H9 (cell line): ENCODE measurements at regions not wholly inside any gene's neighbourhood (a gene's known extent, or its start where the extent isn't known, plus 50 kb on each side); places are given as distances from the start of the nearest gene placed in this dataset.

Experiments used
- DNase-seq: peaks from one replicate; pipeline ENCODE4 v3.0.0-alpha.2; 2017
- H2AFZ ChIP-seq: one replicate; pipeline ENCODE4 v1.6.1; 2013; ENCODE audit warnings: mild to moderate bottlenecking, low read length, control low read depth, moderate library complexity
- H2AK5ac ChIP-seq: 2 replicates; pipeline ENCODE4 v1.6.1; 2013; ENCODE audit warnings: low read length, control low read depth, mixed read lengths; ENCODE audit not compliant: insufficient read length
- H2BK120ac ChIP-seq: one replicate; pipeline ENCODE4 v1.6.1; 2013; ENCODE audit warnings: low read depth, mild to moderate bottlenecking, low read length, control low read depth, inconsistent platforms; ENCODE audit not compliant: poor library complexity, severe bottlenecking
- H2BK12ac ChIP-seq: 2 replicates; pipeline ENCODE4 v1.6.1; 2013; ENCODE audit warnings: low read length, control low read depth, mixed read lengths, low read depth; ENCODE audit not compliant: insufficient read length
- H2BK15ac ChIP-seq: 2 replicates; pipeline ENCODE4 v1.6.1; 2013; ENCODE audit warnings: low read depth, low read length, control low read depth
- H2BK20ac ChIP-seq: one replicate; pipeline ENCODE4 v1.6.1; 2013; ENCODE audit warnings: low read depth, mild to moderate bottlenecking, low read length, control low read depth, inconsistent platforms; ENCODE audit not compliant: poor library complexity, severe bottlenecking
- H2BK5ac ChIP-seq: 2 replicates; pipeline ENCODE4 v1.6.1; 2013; ENCODE audit warnings: low read length, control low read depth, mixed read lengths; ENCODE audit not compliant: insufficient read length
- H3K14ac ChIP-seq: 2 replicates; pipeline ENCODE4 v1.6.1; 2013; ENCODE audit warnings: low read length, control low read depth; ENCODE audit not compliant: insufficient read depth
- H3K18ac ChIP-seq: 2 replicates; pipeline ENCODE4 v1.6.1; 2013; ENCODE audit warnings: low read depth, mild to moderate bottlenecking, mixed read lengths, low read length, control low read depth; ENCODE audit not compliant: insufficient read length
- H3K23ac ChIP-seq: 2 replicates; pipeline ENCODE4 v1.6.1; 2013; ENCODE audit warnings: low read length, control low read depth, mixed read lengths, low read depth; ENCODE audit not compliant: insufficient read length
- H3K23me2 ChIP-seq: 2 replicates; pipeline ENCODE4 v1.6.1; 2013; ENCODE audit warnings: low read depth, mild to moderate bottlenecking, mixed read lengths, low read length, control low read depth; ENCODE audit not compliant: insufficient read length, poor library complexity, severe bottlenecking
- H3K27ac ChIP-seq: 2 replicates; pipeline ENCODE4 v1.5.1; 2013; ENCODE audit warnings: low read length, control low read depth, mixed read lengths, low read depth; ENCODE audit not compliant: insufficient read length
- H3K27me3 ChIP-seq: 2 replicates; pipeline ENCODE4 v1.6.1; 2013; ENCODE audit warnings: low read length, control low read depth, inconsistent platforms; ENCODE audit not compliant: insufficient read depth
- H3K4ac ChIP-seq: 2 replicates; pipeline ENCODE4 v1.6.1; 2013; ENCODE audit warnings: low read depth, mild to moderate bottlenecking, control low read depth, inconsistent platforms, low read length, moderate library complexity
- H3K4me1 ChIP-seq: 2 replicates; pipeline ENCODE4 v1.6.1; 2013; ENCODE audit warnings: low read length, control low read depth, inconsistent platforms; ENCODE audit not compliant: insufficient read depth
- H3K4me2 ChIP-seq: 2 replicates; pipeline ENCODE4 v1.6.1; 2013; ENCODE audit warnings: low read length, control low read depth, mixed read lengths; ENCODE audit not compliant: insufficient read length, insufficient read depth
- H3K56ac ChIP-seq: 2 replicates; pipeline ENCODE4 v1.6.1; 2013; ENCODE audit warnings: low read depth, mild to moderate bottlenecking, mixed read lengths, low read length, control low read depth; ENCODE audit not compliant: insufficient read length
- H3K79me1 ChIP-seq: 2 replicates; pipeline ENCODE4 v1.6.1; 2013; ENCODE audit warnings: low read depth, mild to moderate bottlenecking, moderate library complexity, low read length, control low read depth, inconsistent platforms; ENCODE audit not compliant: insufficient read depth, poor library complexity, severe bottlenecking
- H3K79me2 ChIP-seq: 2 replicates; pipeline ENCODE4 v1.6.1; 2013; ENCODE audit warnings: low read length, control low read depth, inconsistent platforms; ENCODE audit not compliant: insufficient read depth
- H3K9ac ChIP-seq: 2 replicates; pipeline ENCODE4 v1.6.1; 2013; ENCODE audit warnings: low read length, control low read depth, mixed read lengths; ENCODE audit not compliant: insufficient read length; ENCODE audit errors: extremely low read depth
- H3K9me3 ChIP-seq: one replicate; pipeline ENCODE4 v1.6.1; 2013; ENCODE audit warnings: low read depth, low read length, inconsistent platforms; ENCODE audit not compliant: control insufficient read depth
- H3T11ph ChIP-seq: one replicate; pipeline ENCODE4 v1.6.1; 2013; ENCODE audit warnings: mild to moderate bottlenecking, low read length, control low read depth, inconsistent platforms
- H4K20me1 ChIP-seq: one replicate; pipeline ENCODE4 v1.6.1; 2013; ENCODE audit not compliant: control insufficient read depth, insufficient read length, insufficient read depth
- H4K5ac ChIP-seq: 2 replicates; pipeline ENCODE4 v1.6.1; 2013; ENCODE audit warnings: low read depth, mild to moderate bottlenecking, mixed read lengths, low read length, control low read depth; ENCODE audit not compliant: insufficient read length
- H4K8ac ChIP-seq: replicated peaks from 2 replicates; pipeline ENCODE4 v1.6.1; 2013; ENCODE audit warnings: low read length, control low read depth, mixed read lengths, low read depth; ENCODE audit not compliant: insufficient read length
- H4K91ac ChIP-seq: 2 replicates; pipeline ENCODE4 v1.6.1; 2013; ENCODE audit warnings: low read depth, mild to moderate bottlenecking, moderate library complexity, mixed read lengths, low read length, control low read depth; ENCODE audit not compliant: insufficient read length
- H3K27ac Mint-ChIP-seq, 3 experiments: 2 replicates in 2 of 3; 3 replicates in 1 of 3; pipeline ENCODE4 v1.8.0; 2020 to 2021; ENCODE audit warnings: mixed read lengths in 3 of 3, mild to moderate bottlenecking in 1 of 3, moderate library complexity in 1 of 3
- H3K27me3 Mint-ChIP-seq: 2 replicates; pipeline ENCODE4 v1.8.0; 2021; ENCODE audit warnings: low read depth, mild to moderate bottlenecking, moderate library complexity, mixed read lengths
- H3K36me3 Mint-ChIP-seq, 3 experiments: 2 replicates in 2 of 3; 3 replicates in 1 of 3; pipeline ENCODE4 v1.8.0; 2020 to 2021; ENCODE audit warnings: low read depth in 3 of 3, mixed read lengths in 3 of 3; ENCODE audit not compliant: insufficient read depth in 1 of 3
- H3K4me1 Mint-ChIP-seq, 2 experiments: 2 replicates each; pipeline ENCODE4 v1.8.0; 2020; ENCODE audit warnings: mixed read lengths in 2 of 2
- H3K4me3 Mint-ChIP-seq, 2 experiments: 2 replicates in 1 of 2; 3 replicates in 1 of 2; pipeline ENCODE4 v1.8.0; 2020 to 2021; ENCODE audit warnings: mild to moderate bottlenecking in 2 of 2, mixed read lengths in 2 of 2, moderate library complexity in 1 of 2
- H3K9me3 Mint-ChIP-seq, 2 experiments: 2 replicates in 1 of 2; 3 replicates in 1 of 2; pipeline ENCODE4 v1.8.0; 2020; ENCODE audit warnings: mild to moderate bottlenecking in 2 of 2, mixed read lengths in 2 of 2, moderate library complexity in 1 of 2
- WGBS: extraction: QIAGEN DNeasy Blood & Tissue Kit; methylation state at CpG from one replicate; pipeline ENCODE4 v1.1.7; 2013; ENCODE audit warnings: missing lambda C conversion rate, low lambda C conversion rate, mixed read lengths; ENCODE audit not compliant: insufficient read length; ENCODE audit errors: extremely low coverage; 5-methylcytosine and 5-hydroxymethylcytosine counted together
- TF ChIP-seq, protein P1 (sequence below): fragments of 200-600 bp; sonication (generic); conservative IDR thresholded peaks from 3 replicates; pipeline ENCODE4 v1.8.0; 2021; ENCODE audit warnings: antibody characterized with exemption, mild to moderate bottlenecking

DNA sequence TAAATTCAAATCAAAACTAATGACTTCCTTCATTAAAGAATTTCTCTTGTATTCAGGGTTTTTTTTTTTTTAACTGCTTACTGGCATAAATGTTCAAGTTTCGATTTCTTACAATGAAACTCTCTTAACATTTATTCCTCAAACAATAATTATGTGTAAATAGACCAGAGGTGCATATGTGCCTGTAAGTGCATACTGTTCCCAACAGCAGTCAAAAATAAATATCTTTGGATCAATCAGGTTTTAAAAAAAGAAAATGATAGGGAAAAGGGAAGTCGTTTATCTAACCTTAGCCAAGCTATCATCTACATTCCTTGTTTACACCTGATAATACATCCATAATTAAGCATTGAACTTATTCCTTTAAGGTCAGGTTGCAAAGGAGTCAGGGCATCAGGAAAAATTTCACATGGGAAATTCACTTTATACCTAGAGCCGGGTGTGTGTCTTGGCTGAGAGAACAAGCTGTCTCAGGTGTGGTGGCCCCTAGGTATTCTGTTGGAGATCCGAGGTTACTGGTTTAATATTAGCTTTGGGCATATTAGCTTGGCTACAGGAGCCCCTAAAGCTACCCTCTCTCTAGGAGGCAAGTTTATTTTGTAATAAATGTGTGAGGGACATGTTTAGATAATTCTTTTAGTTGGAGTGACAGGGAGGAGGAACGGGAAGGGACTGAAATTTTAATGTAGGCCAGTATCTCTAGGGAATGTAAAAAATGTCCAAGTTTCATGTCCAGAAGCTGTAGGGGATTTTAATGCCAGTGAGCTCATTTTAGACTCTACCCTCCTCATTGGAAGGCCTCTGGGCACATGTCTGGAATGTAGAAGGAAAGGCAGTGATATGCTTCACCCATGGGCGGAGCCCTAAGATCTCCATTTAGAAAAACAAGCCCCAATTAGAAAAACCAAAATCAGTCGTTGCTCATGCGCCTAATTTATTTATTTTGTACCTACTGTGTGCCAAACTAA, 327.9 kb upstream of the PROX1 start:
- H3K4me3 Mint-ChIP-seq: no peak overlapping the region
- Histone ChIP-seq H3K27ac (no peak overlapping the region), H4K5ac (no peak overlapping the region), H3K79me1 (no peaks in the 10 kb centered on the region), H3K4ac (no peak overlapping the region), H3K9ac (no peak overlapping the region), H2BK15ac (no peak overlapping the region), H3K27me3 (no peaks in the 10 kb centered on the region), H2BK5ac (no peak overlapping the region), H3K23ac (no peak overlapping the region), H2BK12ac (no peak overlapping the region), H4K8ac (no peak overlapping the region), H3K14ac (no peak overlapping the region), H3K56ac (no peak overlapping the region), H2BK20ac (no peak overlapping the region), H2AK5ac (no peak overlapping the region), H3K4me2 (no peak overlapping the region), H4K20me1 (no peaks in the 10 kb centered on the region), H4K91ac (no peak overlapping the region), H2BK120ac (no peak overlapping the region), H2AFZ (no peak overlapping the region), H3T11ph (no peak overlapping the region), H3K18ac (no peak overlapping the region), H3K79me2 (no peaks in the 10 kb centered on the region), H3K23me2 (no peaks in the 10 kb centered on the region), H3K4me1 (no peaks in the 10 kb centered on the region; the same call in 1 of the 2 replicates), H3K9me3 (no peaks in the 10 kb centered on the region)
- H3K4me1 Mint-ChIP-seq: 0 out of 4 replicates have a peak, but pooled peaks cover 0 to 3% of the 10 kb centered on the region in 2 experiments
- no peaks in the 10 kb centered on the region for H3K27me3 Mint-ChIP-seq
- DNase-seq: no peak
- no peak overlapping the region for H3K27ac Mint-ChIP-seq
- no peaks in the 10 kb centered on the region for H3K9me3 Mint-ChIP-seq
- no peaks in the 10 kb centered on the region for H3K36me3 Mint-ChIP-seq
- TF ChIP-seq, protein P1, sequence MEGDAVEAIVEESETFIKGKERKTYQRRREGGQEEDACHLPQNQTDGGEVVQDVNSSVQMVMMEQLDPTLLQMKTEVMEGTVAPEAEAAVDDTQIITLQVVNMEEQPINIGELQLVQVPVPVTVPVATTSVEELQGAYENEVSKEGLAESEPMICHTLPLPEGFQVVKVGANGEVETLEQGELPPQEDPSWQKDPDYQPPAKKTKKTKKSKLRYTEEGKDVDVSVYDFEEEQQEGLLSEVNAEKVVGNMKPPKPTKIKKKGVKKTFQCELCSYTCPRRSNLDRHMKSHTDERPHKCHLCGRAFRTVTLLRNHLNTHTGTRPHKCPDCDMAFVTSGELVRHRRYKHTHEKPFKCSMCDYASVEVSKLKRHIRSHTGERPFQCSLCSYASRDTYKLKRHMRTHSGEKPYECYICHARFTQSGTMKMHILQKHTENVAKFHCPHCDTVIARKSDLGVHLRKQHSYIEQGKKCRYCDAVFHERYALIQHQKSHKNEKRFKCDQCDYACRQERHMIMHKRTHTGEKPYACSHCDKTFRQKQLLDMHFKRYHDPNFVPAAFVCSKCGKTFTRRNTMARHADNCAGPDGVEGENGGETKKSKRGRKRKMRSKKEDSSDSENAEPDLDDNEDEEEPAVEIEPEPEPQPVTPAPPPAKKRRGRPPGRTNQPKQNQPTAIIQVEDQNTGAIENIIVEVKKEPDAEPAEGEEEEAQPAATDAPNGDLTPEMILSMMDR: no peak
- no CpG with 5 or more reads among the region's 8 CpGs for WGBS
